ENCODE measurements at regions not wholly inside any gene's neighbourhood (a gene's known extent, or its start where the extent isn't known, plus 50 kb on each side); places are given as distances from the start of the nearest gene placed in this dataset.
A peak's percentile ranks its signal among the peaks of the same experiment; 100 is the strongest.
"Not testable (repeated sequence)": the region's sequence is repeated elsewhere in the genome, so short reads cannot be mapped to it uniquely, and the experiment has no call there.

DNA sequence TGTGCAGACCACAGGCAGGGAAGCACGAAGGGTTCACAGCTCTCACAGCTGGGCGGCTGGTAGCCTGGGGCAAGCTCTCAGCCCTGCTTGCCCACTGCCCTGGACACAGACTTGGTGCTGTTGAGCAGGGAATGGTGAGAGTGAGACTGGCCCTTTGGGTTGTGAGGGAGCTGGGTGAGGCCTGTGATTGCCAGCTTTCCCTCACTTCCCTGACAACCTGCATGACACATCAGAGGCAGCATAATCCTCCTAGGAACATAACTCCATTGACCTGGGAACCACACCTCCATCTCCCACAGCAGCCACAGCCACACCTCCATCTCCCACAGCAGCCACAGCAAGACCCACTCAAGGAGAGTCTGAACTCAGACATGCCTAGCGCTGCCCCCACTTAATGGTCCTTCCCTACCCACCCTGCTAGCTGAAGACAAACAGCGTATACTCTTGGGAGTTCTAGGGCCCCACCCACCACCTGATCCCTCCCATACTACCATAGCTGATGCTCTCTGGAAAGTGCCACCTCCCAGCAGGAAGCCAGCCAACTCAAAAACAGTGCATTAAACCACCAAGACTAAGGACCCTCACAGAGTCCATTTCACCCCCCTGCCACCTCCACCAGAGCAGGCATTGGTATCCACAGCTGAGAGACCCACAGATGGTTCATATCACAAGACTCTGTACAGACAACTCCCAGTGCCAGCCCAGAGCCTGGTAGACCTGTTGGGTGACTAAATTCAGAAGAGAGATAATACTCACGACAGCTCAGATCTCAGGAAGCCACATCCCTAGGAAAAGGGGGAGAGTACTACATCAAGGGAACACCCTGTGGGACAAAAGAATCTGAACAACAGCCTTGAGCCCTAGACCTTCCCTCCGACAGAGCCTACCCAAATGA is 60.2 kb upstream of the PRSS3 start:
- DNase-seq (ENCODE audit: low read depth), result not testable (repeated sequence)

GRCh38 chr9:33737811-33738606 is 57.4 kb upstream of the PRSS3 start:
- peak; percentile 62 for DNase-seq (ENCODE audit: low read depth)

GRCh38 chr9:33739398-33739797 is 56.0 kb upstream of the PRSS3 start:
- DNase-seq (ENCODE audit: low read depth), result no peak

DNA sequence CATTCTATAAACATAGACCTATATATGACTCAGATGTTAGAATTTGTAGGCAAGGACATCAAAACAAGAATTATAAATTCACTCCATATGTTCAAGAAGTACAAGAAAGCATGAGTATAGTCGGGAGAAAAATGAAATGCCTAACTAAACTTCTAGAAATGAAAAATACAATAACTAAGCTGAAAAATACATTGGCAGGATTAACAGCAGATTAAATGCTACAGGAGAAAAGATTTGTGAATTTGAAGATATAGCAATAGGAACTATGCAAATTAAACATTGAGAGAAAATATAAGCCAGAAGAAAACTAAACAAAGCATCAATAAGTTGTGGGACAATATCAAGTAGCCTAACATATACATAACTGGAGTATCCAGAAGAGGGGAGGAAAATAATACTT is 55.3 kb upstream of the PRSS3 start:
- no peak for DNase-seq (ENCODE audit: low read depth)

GRCh38 chr9:33740958-33741357 is 54.4 kb upstream of the PRSS3 start:
- DNase-seq (ENCODE audit: low read depth), result not testable (repeated sequence)

- no peak for DNase-seq (ENCODE audit: low read depth)
Observed at GRCh38 chr9:33742051-33742450, 53.3 kb upstream of the PRSS3 start.

DNA sequence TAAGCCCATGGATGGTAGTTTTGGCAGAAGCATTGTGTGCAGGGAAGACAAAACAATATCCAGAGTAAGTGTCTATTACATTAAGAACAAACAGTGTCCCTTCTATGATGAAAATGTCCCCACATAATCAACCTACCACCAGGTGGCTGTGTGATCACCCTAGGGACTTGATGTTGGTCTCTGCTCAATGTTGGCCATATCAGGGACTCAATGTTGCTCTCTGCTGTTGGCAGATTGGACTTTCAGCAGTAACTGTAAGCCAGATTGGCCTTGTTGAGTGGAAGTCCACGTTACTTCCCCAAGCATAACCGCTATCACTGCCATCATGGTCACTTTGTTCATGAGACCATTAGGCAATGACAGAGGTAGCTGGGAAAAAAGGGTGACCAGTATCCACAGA is 52.8 kb upstream of the PRSS3 start:
- no peak for DNase-seq (ENCODE audit: low read depth)

Data from myocyte (in vitro differentiated cells).